ENCODE measurements at regions not wholly inside any gene's neighbourhood (a gene's known extent, or its start where the extent isn't known, plus 50 kb on each side); places are given as distances from the start of the nearest gene placed in this dataset.

GRCh38 chr14:71354142-71354541 lies 446.9 kb downstream of the PCNX1 start:
- no peak for TF ChIP-seq MAX (IDR thresholded peaks at IDR 0.05; ENCODE audit: insufficient read depth, insufficient read length)
- no peak for TF ChIP-seq CTCF (IDR thresholded peaks at IDR 0.05; ENCODE audit: extremely low read depth in 1 of 2, insufficient read depth in 1 of 2, low read depth in 1 of 2, low read length in 2 of 2)
- TF ChIP-seq POLR2AphosphoS5 (IDR thresholded peaks at IDR 0.05; ENCODE audit: insufficient read depth, low read depth, low read length), result no peak
- TF ChIP-seq JUN (IDR thresholded peaks at IDR 0.05; ENCODE audit: borderline replicate concordance, insufficient read depth, insufficient read length, low read depth), result no peak
